ENCODE measurements at regions not wholly inside any gene's neighbourhood (a gene's known extent, or its start where the extent isn't known, plus 50 kb on each side); places are given as distances from the start of the nearest gene placed in this dataset.

- Mint-ChIP-seq H3K4me1 (ENCODE audit: low read depth) (no peaks in the 10 kb centered on the region), H3K4me3 (no peak overlapping the region), H3K27me3 (ENCODE audit: low read depth) (no peaks in the 10 kb centered on the region), H3K36me3 (ENCODE audit: insufficient read depth) (no peaks in the 10 kb centered on the region), H3K9me3 (no peaks in the 10 kb centered on the region)
- DNase-seq, result no peak
- no peak for ATAC-seq
Observed at GRCh38 chr2:34030273-34030672, 431.2 kb upstream of the FAM98A start.

DNA sequence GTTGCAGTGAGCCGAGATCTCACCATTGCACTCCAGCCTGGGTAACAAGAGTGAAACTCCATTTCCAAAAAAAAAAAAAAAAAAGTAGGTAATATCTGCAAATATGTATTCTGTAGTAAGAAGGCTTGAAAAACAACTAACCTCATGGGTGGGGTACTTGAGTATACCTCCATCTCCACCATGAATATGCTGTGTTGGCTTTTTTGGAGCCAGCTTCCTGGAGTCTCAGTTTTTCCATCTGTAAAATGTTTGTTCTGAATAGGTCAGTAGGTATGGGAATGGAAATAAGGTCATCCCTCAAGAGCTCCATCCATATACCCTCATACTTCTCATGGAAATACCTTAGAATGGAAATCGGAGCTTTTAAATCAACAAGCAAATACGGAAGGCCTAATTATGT is 430.0 kb upstream of the FAM98A start:
- Mint-ChIP-seq H3K4me3 (no peak overlapping the region), H3K27me3 (ENCODE audit: low read depth) (no peaks in the 10 kb centered on the region), H3K9me3 (no peaks in the 10 kb centered on the region), H3K36me3 (ENCODE audit: insufficient read depth) (no peaks in the 10 kb centered on the region), H3K4me1 (ENCODE audit: low read depth) (no peaks in the 10 kb centered on the region)
- no peak for ATAC-seq
- DNase-seq, result no peak

GRCh38 chr2:34025196-34025595 is 426.1 kb upstream of the FAM98A start:
- DNase-seq, result no peak
- Mint-ChIP-seq H3K27me3 (ENCODE audit: low read depth) (no peaks in the 10 kb centered on the region), H3K36me3 (ENCODE audit: insufficient read depth) (no peaks in the 10 kb centered on the region), H3K4me1 (ENCODE audit: low read depth) (no peaks in the 10 kb centered on the region), H3K9me3 (no peaks in the 10 kb centered on the region), H3K4me3 (no peak overlapping the region)
- ATAC-seq, result no peak

GRCh38 chr2:34012715-34013302 is 413.7 kb upstream of the FAM98A start:
- H3K4me1 Mint-ChIP-seq (ENCODE audit: low read depth), result no peaks in the 10 kb centered on the region
- no peaks in the 10 kb centered on the region for H3K27me3 Mint-ChIP-seq (ENCODE audit: low read depth)
- DNase-seq, result no peak
- no peak for ATAC-seq
- no peak overlapping the region for H3K4me3 Mint-ChIP-seq
- no peaks in the 10 kb centered on the region for H3K36me3 Mint-ChIP-seq (ENCODE audit: insufficient read depth)
- peaks cover 4% of the 10 kb centered on the region for H3K9me3 Mint-ChIP-seq

DNA sequence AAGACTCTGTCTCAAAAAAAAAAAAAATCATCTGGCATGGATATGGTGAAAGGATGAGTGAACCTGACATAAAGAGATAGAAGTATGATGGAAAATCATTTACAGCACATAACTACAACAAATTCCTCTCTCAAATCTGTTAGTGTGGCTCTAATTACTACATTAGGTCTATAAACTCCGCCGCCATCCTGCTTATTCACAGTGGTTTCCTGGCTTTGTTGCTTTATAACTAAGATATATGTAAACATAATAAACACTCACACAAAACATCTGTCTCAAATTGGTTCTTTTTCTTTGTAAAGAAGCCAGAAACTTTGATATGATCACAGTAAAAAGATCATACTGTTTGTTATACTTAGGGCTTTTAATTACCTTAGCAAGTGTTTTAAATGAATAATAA is 412.6 kb upstream of the FAM98A start:
- H3K4me1 Mint-ChIP-seq (ENCODE audit: low read depth), result no peaks in the 10 kb centered on the region
- DNase-seq (no peak), ATAC-seq (no peak)
- no peaks in the 10 kb centered on the region for H3K27me3 Mint-ChIP-seq (ENCODE audit: low read depth)
- peaks cover 4% of the 10 kb centered on the region for H3K9me3 Mint-ChIP-seq
- H3K4me3 Mint-ChIP-seq, result no peak overlapping the region
- H3K36me3 Mint-ChIP-seq (ENCODE audit: insufficient read depth), result no peaks in the 10 kb centered on the region

DNA sequence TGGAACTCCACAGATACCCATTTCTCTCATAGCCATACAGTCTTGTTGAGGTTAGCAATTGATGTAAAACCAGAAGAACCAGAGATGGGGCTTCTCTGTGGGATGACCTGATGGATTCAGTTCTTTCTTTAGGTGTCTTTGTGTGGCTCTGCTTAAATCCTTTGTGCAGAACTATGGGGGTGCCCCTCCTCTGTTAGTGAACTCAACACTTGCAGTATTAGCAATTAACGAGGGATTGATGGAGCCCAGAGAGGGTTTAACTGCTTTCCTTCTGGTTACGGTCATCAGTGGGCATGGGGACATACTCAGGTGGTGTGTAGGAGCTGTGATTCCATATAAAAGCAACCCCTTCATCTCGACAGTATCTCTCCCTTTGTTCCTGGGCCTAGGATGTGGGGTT is 406.8 kb upstream of the FAM98A start:
- H3K4me3 Mint-ChIP-seq, result no peak overlapping the region
- no peaks in the 10 kb centered on the region for H3K27me3 Mint-ChIP-seq (ENCODE audit: low read depth)
- no peaks in the 10 kb centered on the region for H3K4me1 Mint-ChIP-seq (ENCODE audit: low read depth)
- DNase-seq (no peak), ATAC-seq (no peak)
- H3K36me3 Mint-ChIP-seq (ENCODE audit: insufficient read depth), result no peaks in the 10 kb centered on the region
- no peaks in the 10 kb centered on the region for H3K9me3 Mint-ChIP-seq

- Mint-ChIP-seq H3K9me3 (peaks cover 8% of the 10 kb centered on the region), H3K27me3 (ENCODE audit: low read depth) (no peaks in the 10 kb centered on the region), H3K4me3 (no peak overlapping the region), H3K4me1 (ENCODE audit: low read depth) (no peaks in the 10 kb centered on the region), H3K36me3 (ENCODE audit: insufficient read depth) (no peaks in the 10 kb centered on the region)
- DNase-seq, result no peak
- ATAC-seq, result no peak
Observed at GRCh38 chr2:34004936-34005335, 405.8 kb upstream of the FAM98A start.

DNA sequence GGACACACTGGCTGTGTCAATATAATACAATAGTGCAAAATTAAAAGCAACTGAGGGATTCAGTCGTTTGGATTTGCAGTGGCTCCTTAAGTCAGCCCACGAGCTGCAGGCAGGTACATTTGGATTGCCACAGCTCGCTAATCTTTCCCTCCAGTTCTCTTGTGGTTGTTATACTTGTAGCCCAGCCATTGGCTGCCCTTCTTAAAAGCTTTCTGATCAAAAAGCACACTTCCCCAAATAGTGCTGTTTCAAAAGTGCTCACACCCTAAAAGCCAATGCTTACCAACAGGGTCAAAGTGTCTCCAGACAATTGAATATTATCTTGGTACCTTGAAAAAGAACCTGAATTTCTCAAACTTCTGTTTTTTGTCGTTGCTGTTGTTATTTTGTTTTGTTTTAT is 404.7 kb upstream of the FAM98A start:
- ATAC-seq, result no peak
- no peaks in the 10 kb centered on the region for H3K4me1 Mint-ChIP-seq (ENCODE audit: low read depth)
- no peak for DNase-seq
- no peak overlapping the region for H3K4me3 Mint-ChIP-seq
- H3K36me3 Mint-ChIP-seq (ENCODE audit: insufficient read depth), result no peaks in the 10 kb centered on the region
- H3K27me3 Mint-ChIP-seq (ENCODE audit: low read depth), result no peaks in the 10 kb centered on the region
- H3K9me3 Mint-ChIP-seq, result peaks cover 8% of the 10 kb centered on the region

DNA sequence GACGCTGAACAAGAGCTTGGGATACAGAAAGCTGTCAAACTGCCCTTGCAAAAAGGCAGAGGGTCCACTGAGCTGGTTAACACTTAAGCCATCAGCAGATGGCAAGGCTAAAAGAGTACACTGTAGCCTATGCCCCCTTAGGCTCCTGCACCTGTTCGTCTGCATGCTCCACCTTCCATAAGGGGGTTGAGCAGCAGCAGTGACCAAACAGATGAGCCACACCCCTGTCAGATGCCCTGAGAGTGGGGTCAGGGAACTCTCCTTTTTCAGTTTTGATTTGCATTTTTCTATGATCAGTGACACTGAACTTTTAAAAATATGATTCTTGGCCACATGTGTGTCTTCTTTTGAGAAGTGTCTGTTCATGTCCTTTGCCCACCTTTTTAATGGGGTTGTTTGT is 402.5 kb upstream of the FAM98A start:
- ATAC-seq, result no peak
- no peak for DNase-seq
- Mint-ChIP-seq H3K36me3 (ENCODE audit: insufficient read depth) (no peaks in the 10 kb centered on the region), H3K27me3 (ENCODE audit: low read depth) (no peaks in the 10 kb centered on the region), H3K4me1 (ENCODE audit: low read depth) (no peaks in the 10 kb centered on the region), H3K9me3 (peaks cover 22% of the 10 kb centered on the region), H3K4me3 (no peak overlapping the region)

- no peak for ATAC-seq
- H3K4me1 Mint-ChIP-seq (ENCODE audit: low read depth), result no peaks in the 10 kb centered on the region
- H3K27me3 Mint-ChIP-seq (ENCODE audit: low read depth), result peaks cover 2% of the 10 kb centered on the region
- H3K36me3 Mint-ChIP-seq (ENCODE audit: insufficient read depth), result no peaks in the 10 kb centered on the region
- H3K4me3 Mint-ChIP-seq, result no peak overlapping the region
- H3K9me3 Mint-ChIP-seq, result no peaks in the 10 kb centered on the region
- no peak for DNase-seq
Observed at GRCh38 chr2:33984131-33984530, 385.0 kb upstream of the FAM98A start.

DNA sequence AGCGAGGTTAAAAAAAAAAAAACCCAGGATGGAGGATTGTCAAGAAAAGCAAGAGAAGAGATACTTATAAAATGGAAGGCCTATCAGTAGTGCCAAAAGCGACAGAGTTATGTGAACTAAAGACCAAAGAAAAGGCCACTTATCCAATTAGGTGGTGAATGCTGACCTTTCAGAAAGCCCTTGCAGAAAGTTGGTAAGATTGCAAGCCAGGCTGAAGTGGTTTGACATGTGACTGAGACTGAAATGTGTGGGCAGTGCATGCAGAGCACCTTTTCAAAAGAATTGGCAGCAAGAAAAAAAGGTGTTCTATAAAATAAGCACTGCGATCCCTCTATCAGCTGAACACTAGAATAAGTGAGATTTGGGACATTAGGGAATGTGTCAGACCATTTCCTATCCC is 379.4 kb upstream of the FAM98A start:
- DNase-seq (no peak), ATAC-seq (no peak)
- Mint-ChIP-seq H3K27me3 (ENCODE audit: low read depth) (no peaks in the 10 kb centered on the region), H3K4me1 (ENCODE audit: low read depth) (no peaks in the 10 kb centered on the region), H3K9me3 (peaks cover 7% of the 10 kb centered on the region), H3K4me3 (no peak overlapping the region), H3K36me3 (ENCODE audit: insufficient read depth) (no peaks in the 10 kb centered on the region)

GRCh38 chr2:33975498-33975897 is 376.4 kb upstream of the FAM98A start:
- ATAC-seq (no peak), DNase-seq (no peak)
- H3K4me1 Mint-ChIP-seq (ENCODE audit: low read depth), result no peaks in the 10 kb centered on the region

GRCh38 chr2:33967103-33967502 is 368.0 kb upstream of the FAM98A start:
- Mint-ChIP-seq H3K36me3 (ENCODE audit: insufficient read depth) (no peaks in the 10 kb centered on the region), H3K4me3 (no peak overlapping the region), H3K9me3 (no peaks in the 10 kb centered on the region), H3K27me3 (ENCODE audit: low read depth) (no peaks in the 10 kb centered on the region), H3K4me1 (ENCODE audit: low read depth) (no peaks in the 10 kb centered on the region)
- ATAC-seq (no peak), DNase-seq (no peak)

More at GRCh38 chr2:33975498-33975897, 376.4 kb upstream of the FAM98A start:
- H3K27me3 Mint-ChIP-seq (ENCODE audit: low read depth), result no peaks in the 10 kb centered on the region
- no peak overlapping the region for H3K4me3 Mint-ChIP-seq
- H3K36me3 Mint-ChIP-seq (ENCODE audit: insufficient read depth), result no peaks in the 10 kb centered on the region
- peaks cover 7% of the 10 kb centered on the region for H3K9me3 Mint-ChIP-seq

DNA sequence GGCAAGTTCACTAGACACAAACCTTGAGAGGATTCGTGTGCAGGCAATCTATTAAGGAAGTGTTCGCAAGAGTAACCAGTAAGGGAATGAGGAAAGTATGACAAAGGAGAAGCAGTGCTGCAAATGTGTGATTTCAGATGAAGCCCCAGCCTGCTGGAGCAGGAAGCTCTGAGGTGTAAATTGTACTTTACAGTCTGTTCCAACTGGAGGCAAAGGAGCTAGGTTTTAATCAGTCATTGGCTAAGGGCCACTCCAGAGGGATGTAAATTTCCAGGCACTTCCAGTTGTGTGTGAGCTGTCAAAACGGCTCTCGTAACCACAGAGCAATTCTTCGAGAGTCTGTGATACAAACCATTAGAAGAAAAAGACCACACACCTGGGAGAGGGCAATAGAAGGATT is 359.5 kb upstream of the FAM98A start:
- no peak overlapping the region for H3K4me3 Mint-ChIP-seq
- no peaks in the 10 kb centered on the region for H3K9me3 Mint-ChIP-seq
- no peaks in the 10 kb centered on the region for H3K36me3 Mint-ChIP-seq (ENCODE audit: insufficient read depth)
- H3K4me1 Mint-ChIP-seq (ENCODE audit: low read depth), result no peaks in the 10 kb centered on the region
- no peak for DNase-seq
- no peak for ATAC-seq
- peaks cover 2% of the 10 kb centered on the region for H3K27me3 Mint-ChIP-seq (ENCODE audit: low read depth)

GRCh38 chr2:33949371-33949770 is 350.3 kb upstream of the FAM98A start:
- H3K4me1 Mint-ChIP-seq (ENCODE audit: low read depth), result no peaks in the 10 kb centered on the region
- DNase-seq, result no peak
- no peaks in the 10 kb centered on the region for H3K36me3 Mint-ChIP-seq (ENCODE audit: insufficient read depth)
- ATAC-seq, result no peak
- H3K4me3 Mint-ChIP-seq, result no peak overlapping the region
- H3K27me3 Mint-ChIP-seq (ENCODE audit: low read depth), result no peaks in the 10 kb centered on the region
- H3K9me3 Mint-ChIP-seq, result peaks cover 11% of the 10 kb centered on the region

GRCh38 chr2:33946193-33946592 is 347.1 kb upstream of the FAM98A start:
- Mint-ChIP-seq H3K4me1 (ENCODE audit: low read depth) (no peaks in the 10 kb centered on the region), H3K27me3 (ENCODE audit: low read depth) (no peaks in the 10 kb centered on the region), H3K36me3 (ENCODE audit: insufficient read depth) (no peaks in the 10 kb centered on the region), H3K4me3 (no peak overlapping the region), H3K9me3 (peaks cover 11% of the 10 kb centered on the region)
- DNase-seq, result no peak
- ATAC-seq, result no peak
